ENCODE measurements at regions not wholly inside any gene's neighbourhood (a gene's known extent, or its start where the extent isn't known, plus 50 kb on each side); places are given as distances from the start of the nearest gene placed in this dataset.

- no peaks in the 10 kb centered on the region for H3K36me3 Mint-ChIP-seq (ENCODE audit: low read depth)
- H3K4me3 Mint-ChIP-seq, result no peak overlapping the region
- H3K27me3 Mint-ChIP-seq (ENCODE audit: low read depth), result peaks cover 22% of the 10 kb centered on the region
- H3K4me1 Mint-ChIP-seq, result peaks cover 7% of the 10 kb centered on the region
- H3K9me3 Mint-ChIP-seq, result peaks cover 7% of the 10 kb centered on the region
- TF ChIP-seq CTCF (IDR thresholded peaks at IDR 0.05; ENCODE audit: unreplicated experiment in 3 of 3), result no peak
- H3K27ac Mint-ChIP-seq, result peak overlapping the region in 2 of 3 experiments; percentile 3 to 18
These were observed 272.4 kb downstream of the DUSP10 start for GRCh38 chr1:221469476-221469875.

DNA sequence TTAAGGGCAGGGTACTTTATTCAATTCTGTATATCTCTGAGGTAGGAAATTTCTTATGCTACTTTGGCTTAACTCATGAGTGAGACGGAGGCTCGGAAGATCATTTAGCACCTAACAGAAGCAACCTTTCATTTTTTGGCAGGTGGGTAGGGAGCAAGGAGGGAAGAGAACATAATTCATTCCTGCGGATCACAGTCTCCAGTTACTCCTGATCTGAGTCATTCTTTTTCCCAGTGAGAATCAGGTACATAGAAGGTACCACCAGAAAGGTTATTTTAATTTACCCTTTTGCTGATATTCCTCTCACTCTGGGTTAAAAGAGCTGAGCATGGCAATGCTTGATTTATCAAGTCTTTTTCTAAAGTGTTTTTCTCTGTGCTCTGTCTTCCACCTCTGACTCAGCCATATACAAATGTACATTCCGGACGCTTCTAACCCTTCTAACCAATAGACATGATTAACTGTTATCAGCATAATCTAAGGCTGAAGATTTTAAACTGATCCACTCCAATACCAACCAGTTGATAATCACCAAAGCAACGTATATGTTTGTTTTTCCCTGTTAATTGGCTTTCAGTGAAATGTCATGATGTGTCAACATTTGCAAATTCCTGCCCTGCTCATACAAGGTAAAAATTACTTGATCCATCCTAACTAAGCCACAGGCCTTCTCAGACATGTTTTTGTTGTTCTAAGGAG is 271.7 kb downstream of the DUSP10 start:
- no peak for TF ChIP-seq CTCF (IDR thresholded peaks at IDR 0.05; ENCODE audit: unreplicated experiment in 3 of 3)
- Mint-ChIP-seq H3K36me3 (ENCODE audit: low read depth) (no peaks in the 10 kb centered on the region), H3K4me1 (peaks cover 7% of the 10 kb centered on the region), H3K9me3 (peaks cover 7% of the 10 kb centered on the region), H3K27me3 (ENCODE audit: low read depth) (peaks cover 22% of the 10 kb centered on the region), H3K27ac (peak overlapping the region in 2 of 3 experiments; percentile 3 to 18), H3K4me3 (no peak overlapping the region)

GRCh38 chr1:221473411-221473810 is 268.5 kb downstream of the DUSP10 start:
- peaks cover under 1% of the 10 kb centered on the region for H3K9me3 Mint-ChIP-seq
- peak overlapping the region in 1 of 3 experiments; percentile 53 for H3K27ac Mint-ChIP-seq
- no peaks in the 10 kb centered on the region for H3K36me3 Mint-ChIP-seq (ENCODE audit: low read depth)
- no peak for TF ChIP-seq CTCF (IDR thresholded peaks at IDR 0.05; ENCODE audit: unreplicated experiment in 3 of 3)
- H3K27me3 Mint-ChIP-seq (ENCODE audit: low read depth), result peaks cover 24% of the 10 kb centered on the region
- H3K4me3 Mint-ChIP-seq, result no peak overlapping the region
- H3K4me1 Mint-ChIP-seq, result peaks cover 17% of the 10 kb centered on the region

DNA sequence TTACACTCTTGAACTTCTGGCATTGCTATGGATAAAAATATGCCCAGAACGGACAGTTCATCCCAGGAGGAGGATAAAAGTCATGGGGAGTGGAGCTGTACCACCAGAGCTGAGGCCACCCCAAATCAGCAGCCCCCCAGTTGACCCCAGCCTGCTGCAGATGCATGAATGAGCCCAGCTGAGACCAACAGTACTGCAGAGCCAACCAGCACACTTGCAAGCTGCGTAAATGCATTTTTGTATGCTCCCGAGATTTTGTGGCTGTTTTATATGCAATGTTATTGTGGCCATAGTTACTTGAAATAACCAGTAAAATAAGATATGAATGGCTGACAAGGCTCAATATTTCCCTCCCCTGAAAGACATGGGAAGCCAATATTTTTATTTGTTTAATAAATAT is 264.6 kb downstream of the DUSP10 start:
- Mint-ChIP-seq H3K9me3 (no peaks in the 10 kb centered on the region), H3K27ac (no peak overlapping the region), H3K27me3 (ENCODE audit: low read depth) (peaks cover 24% of the 10 kb centered on the region), H3K36me3 (ENCODE audit: low read depth) (no peaks in the 10 kb centered on the region), H3K4me1 (peaks cover 15% of the 10 kb centered on the region), H3K4me3 (no peak overlapping the region)
- no peak for TF ChIP-seq CTCF (IDR thresholded peaks at IDR 0.05; ENCODE audit: unreplicated experiment in 3 of 3)

DNA sequence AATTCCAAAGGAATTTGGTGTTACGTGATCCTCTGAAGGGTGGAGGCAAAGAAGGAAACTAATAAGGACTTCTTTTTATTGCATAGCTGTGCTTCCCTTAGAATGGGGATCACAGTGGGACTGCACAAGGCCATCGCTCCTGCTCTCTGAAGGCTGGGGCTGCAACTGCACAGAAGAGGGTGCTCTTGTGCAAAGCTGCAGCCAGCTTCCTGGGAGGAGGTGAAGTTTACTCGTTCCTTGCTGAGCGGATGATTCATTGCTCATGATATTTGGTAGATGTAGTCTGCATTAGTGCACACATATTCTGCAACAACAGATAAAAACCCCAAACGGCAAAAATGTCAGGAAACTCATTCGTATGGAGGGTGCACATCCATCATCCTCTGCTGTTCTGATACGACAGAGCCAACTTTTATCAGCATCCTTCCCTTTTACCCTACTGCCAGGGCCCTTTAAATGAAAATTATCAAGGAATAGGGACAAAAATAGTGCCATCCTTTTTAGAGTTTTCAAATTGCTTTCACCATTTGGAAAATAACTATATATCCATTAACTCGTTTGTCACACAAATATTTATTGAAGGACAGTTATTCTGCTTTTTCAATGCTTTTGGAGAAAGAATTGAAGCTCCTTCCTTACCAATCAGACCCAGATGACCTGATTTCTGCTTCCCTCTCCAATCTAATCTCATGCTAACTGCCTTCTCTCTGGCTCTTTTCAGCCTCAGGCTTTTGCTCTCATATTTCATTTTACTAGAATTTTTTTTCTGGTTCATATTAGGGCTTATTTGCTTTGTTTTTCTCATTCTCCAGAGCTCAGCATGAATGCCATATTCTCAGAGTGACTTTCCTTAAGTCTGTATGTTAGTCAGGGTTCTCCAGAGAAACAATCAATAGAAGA is 263.6 kb downstream of the DUSP10 start:
- peak overlapping the region in 1 of 3 experiments; percentile 40 for H3K27ac Mint-ChIP-seq
- H3K4me1 Mint-ChIP-seq, result peaks cover 15% of the 10 kb centered on the region
- H3K27me3 Mint-ChIP-seq (ENCODE audit: low read depth), result peaks cover 17% of the 10 kb centered on the region
- H3K9me3 Mint-ChIP-seq, result no peaks in the 10 kb centered on the region
- peak; percentile 49 to 61 (median 52) for TF ChIP-seq CTCF (IDR thresholded peaks at IDR 0.05; ENCODE audit: unreplicated experiment in 3 of 3)
- H3K4me3 Mint-ChIP-seq, result no peak overlapping the region
- no peaks in the 10 kb centered on the region for H3K36me3 Mint-ChIP-seq (ENCODE audit: low read depth)

Data from nephron (organoid).